HUES6 (cell line): ENCODE measurements at regions not wholly inside any gene's neighbourhood (a gene's known extent, or its start where the extent isn't known, plus 50 kb on each side); places are given as distances from the start of the nearest gene placed in this dataset.
"Not testable (repeated sequence)": the region's sequence is repeated elsewhere in the genome, so short reads cannot be mapped to it uniquely, and the experiment has no call there.

Source experiments
- H3K27ac ChIP-seq: 2 replicates; pipeline ENCODE4 v1.7.0; 2013; ENCODE audit warnings: low read depth, mild to moderate bottlenecking, low read length, inconsistent platforms
- H3K27me3 ChIP-seq: 2 replicates; pipeline ENCODE4 v1.6.1; 2013; ENCODE audit warnings: low read length; ENCODE audit not compliant: control insufficient read depth, insufficient read depth
- H3K36me3 ChIP-seq: 2 replicates; pipeline ENCODE4 v1.6.1; 2013; ENCODE audit warnings: low read length; ENCODE audit not compliant: control insufficient read depth, insufficient read depth
- H3K4me1 ChIP-seq: 2 replicates; pipeline ENCODE4 v1.6.1; 2013; ENCODE audit warnings: low read length; ENCODE audit not compliant: control insufficient read depth, insufficient read depth
- H3K4me3 ChIP-seq: 2 replicates; pipeline ENCODE4 v1.5.1; 2013; ENCODE audit warnings: low read depth, low read length
- H3K9ac ChIP-seq: one replicate; pipeline ENCODE4 v1.6.1; 2013; ENCODE audit warnings: mild to moderate bottlenecking, low read length
- H3K9me3 ChIP-seq: 2 replicates; pipeline ENCODE4 v1.6.1; 2013; ENCODE audit warnings: low read depth, low read length; ENCODE audit not compliant: control insufficient read depth, insufficient read depth

DNA sequence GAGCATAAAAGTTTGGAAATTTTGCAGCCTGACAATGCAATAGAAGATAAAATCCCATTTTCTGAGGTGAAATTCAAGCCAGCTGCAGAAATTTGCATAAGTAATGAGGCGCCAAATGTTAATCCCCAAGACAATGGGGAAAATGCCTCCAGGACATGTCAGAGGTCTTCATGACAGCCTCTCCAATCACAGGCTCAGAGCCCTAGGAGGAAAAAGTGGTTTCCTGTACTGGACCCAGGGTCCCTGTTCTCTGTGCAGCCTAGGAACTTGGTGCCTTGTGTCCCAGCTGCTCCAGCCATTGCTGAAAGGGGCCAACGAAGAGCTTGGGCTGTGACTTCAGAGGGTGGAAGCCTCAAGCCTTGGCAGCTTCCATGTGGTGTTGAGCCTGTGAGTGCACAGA lies 1218.1 kb downstream of the GALC start:
- no peaks in the 10 kb centered on the region for H3K4me1 ChIP-seq
- H3K9me3 ChIP-seq, result peaks cover 15% of the 10 kb centered on the region
- no peak overlapping the region for H3K4me3 ChIP-seq
- H3K36me3 ChIP-seq, result no peaks in the 10 kb centered on the region
- H3K9ac ChIP-seq, result no peak overlapping the region
- no peaks in the 10 kb centered on the region for H3K27me3 ChIP-seq
- no peak overlapping the region for H3K27ac ChIP-seq

DNA sequence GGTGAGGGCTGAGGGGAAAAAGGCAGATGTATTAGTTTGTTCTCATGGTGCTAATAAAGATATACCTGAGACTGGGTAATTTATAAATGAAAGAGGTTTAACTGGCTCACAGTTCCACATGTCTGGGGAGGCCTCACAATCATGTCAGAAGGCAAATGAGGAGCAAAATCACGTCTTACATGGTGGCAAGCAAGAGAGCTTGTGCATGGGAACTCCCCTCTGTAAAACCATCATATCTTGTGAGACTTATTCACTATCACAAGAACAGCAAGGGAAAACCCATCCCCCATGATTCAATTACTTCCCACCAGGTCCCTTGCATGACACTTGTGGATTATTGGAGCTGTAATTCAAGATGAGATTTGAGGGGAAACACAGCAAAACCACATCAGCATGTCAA lies 1220.9 kb downstream of the GALC start:
- Histone ChIP-seq H3K4me1 (no peaks in the 10 kb centered on the region; the same call in 1 of the 2 replicates), H3K4me3 (no peak overlapping the region), H3K9me3 (peaks cover 15% of the 10 kb centered on the region), H3K27ac (no peak overlapping the region), H3K36me3 (no peaks in the 10 kb centered on the region), H3K9ac (no peak overlapping the region), H3K27me3 (no peaks in the 10 kb centered on the region)

DNA sequence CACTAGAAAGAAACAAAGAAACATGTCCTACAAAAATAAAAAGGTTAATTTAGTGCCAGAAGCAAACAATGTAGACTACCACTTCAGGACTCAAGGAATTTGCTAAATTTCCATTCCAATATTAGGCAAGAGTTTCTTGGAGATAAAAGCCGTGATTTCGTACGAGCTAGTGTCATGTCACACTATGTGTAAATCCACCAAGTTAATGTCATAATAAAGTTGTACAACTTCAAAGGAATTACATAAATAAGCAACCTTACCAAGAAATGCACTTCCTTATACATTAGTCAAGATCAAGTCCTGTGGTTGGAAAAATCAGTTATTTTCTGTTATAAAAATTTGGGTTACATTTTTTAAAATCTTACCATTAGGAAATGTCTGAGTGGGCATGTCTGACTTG lies 1222.8 kb downstream of the GALC start:
- H3K9ac ChIP-seq, result no peak overlapping the region
- no peak overlapping the region for H3K4me3 ChIP-seq
- no peak overlapping the region for H3K27ac ChIP-seq
- H3K36me3 ChIP-seq, result no peaks in the 10 kb centered on the region
- no peaks in the 10 kb centered on the region; the same call in 1 of the 2 replicates for H3K4me1 ChIP-seq
- no peaks in the 10 kb centered on the region for H3K27me3 ChIP-seq
- peaks cover 2% of the 10 kb centered on the region; the same call in 1 of the 2 replicates for H3K9me3 ChIP-seq

DNA sequence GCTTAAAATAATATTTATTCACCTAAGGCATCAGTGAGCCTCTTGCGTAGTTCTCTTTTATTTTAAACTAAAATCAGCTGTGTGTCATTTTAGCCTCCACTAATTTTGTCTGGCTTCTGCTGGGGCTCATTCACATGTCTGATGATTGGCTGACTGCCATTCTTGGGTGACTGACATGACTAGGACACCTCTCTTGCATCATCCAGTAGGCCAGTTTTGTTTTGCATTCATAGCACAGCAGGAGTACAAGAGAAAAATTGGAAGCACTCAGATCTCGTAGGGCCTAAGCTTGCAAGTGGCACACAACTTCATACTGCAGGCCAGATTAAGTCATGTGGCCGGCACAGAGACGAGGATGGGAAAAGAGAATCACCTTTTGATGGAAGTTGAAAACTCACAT lies 1226.5 kb downstream of the GALC start:
- Histone ChIP-seq H3K4me3 (no peak overlapping the region), H3K9me3 (no peaks in the 10 kb centered on the region), H3K4me1 (no peaks in the 10 kb centered on the region; the same call in 1 of the 2 replicates), H3K27ac (no peak overlapping the region), H3K27me3 (no peaks in the 10 kb centered on the region), H3K9ac (no peak overlapping the region), H3K36me3 (no peaks in the 10 kb centered on the region)

DNA sequence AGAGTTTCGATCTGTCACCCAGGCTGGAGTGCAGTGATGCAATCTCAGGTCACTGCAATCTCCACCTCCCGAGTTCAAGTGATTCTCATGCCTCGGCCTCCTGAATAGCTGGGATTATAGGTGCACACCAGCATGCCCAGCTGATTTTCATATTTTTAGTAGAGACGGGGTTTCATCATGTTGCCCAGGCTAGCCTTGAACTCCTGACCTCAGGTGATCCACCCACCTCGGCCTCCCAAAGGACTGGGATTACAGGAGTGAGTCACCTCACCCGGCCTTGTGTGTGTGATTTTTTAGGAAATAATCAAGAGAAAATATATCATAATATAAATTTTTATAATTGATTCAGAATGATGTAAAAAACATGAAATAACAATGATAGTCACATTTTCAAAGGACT lies 1231.4 kb downstream of the GALC start:
- H3K36me3 ChIP-seq, result no peaks in the 10 kb centered on the region
- no peaks in the 10 kb centered on the region for H3K4me1 ChIP-seq
- no peaks in the 10 kb centered on the region for H3K27me3 ChIP-seq
- no peak overlapping the region for H3K4me3 ChIP-seq
- H3K9ac ChIP-seq, result no peak overlapping the region
- H3K9me3 ChIP-seq, result no peaks in the 10 kb centered on the region
- H3K27ac ChIP-seq, result no peak overlapping the region

DNA sequence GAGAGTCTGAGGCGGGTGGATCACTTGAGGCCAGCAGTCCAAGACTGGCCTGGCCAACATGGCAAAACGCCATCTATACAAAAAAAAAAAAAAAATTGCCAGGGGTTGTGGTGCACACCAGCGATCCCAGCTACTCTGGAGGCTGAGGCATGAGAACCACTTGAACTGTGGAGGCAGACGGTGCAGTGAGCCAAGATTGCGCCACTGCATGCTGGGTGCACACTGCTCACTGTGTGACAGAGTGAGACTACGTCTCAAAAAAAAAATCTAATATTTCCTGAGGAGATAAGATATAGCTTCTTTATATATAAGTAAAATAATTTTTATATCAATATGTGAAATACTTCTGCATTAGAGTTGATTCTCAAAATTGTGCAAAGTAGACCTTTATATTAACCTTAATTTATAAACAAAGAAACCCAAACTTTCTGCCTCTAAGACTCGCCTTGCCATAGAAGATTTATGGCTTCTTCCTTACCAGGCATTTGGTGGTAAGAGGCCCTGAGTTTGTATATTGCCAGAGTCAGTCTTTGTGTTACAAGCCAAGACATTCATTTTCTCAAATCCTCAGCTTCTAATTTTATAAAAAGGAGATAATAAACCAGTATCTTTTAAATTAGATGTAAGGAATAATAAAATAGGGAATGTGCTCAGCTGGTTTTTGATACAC lies 1226.7 kb downstream of the FLRT2 start:
- Histone ChIP-seq H3K36me3 (no peaks in the 10 kb centered on the region), H3K9me3 (peaks cover 21% of the 10 kb centered on the region), H3K27ac (no peak overlapping the region), H3K27me3 (no peaks in the 10 kb centered on the region), H3K9ac (no peak overlapping the region), H3K4me1 (no peaks in the 10 kb centered on the region), H3K4me3 (no peak overlapping the region)

DNA sequence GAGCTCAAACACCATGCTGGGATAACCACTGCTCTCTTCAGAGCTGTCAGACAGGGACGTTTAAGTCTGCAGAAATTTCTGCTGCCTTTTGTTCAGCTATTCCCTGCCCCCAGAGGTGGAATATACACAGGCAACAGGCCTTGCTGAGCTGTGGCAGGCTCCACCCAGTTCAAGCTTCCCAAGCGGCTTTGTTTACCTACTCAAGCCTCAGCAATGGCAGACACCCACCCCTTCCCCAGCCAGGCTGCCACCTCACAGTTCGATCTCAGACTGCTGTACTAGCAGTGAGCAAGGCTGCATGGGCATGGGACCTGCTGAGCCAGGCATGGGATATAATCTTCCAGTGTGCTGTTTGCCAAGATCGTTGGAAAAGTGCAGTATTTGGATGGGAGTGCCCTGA lies 1220.5 kb downstream of the FLRT2 start:
- H3K4me1 ChIP-seq, H3K9ac ChIP-seq, H3K36me3 ChIP-seq, H3K27ac ChIP-seq, H3K4me3 ChIP-seq, H3K27me3 ChIP-seq: not testable (repeated sequence)
- H3K9me3 ChIP-seq, result peaks cover 29% of the 10 kb centered on the region

DNA sequence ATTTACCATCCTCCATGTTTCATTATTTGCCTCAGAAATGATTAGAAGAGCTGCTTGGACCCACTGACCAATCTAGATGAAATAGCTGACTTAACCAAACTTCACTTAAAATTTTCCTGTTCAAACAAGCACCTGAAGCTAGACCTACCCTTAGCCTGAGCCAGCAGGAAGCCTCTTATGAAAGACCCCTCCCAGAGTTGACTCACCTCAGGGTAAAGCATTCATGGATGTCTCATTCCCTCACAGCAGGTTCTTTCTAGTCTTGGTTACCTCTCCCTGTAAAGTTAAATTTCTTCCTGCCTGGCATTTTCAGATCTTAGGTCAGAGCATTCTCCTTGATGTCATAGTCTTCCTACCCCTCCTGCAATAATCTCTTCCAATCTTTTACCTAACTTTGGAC lies 1209.8 kb downstream of the FLRT2 start:
- Histone ChIP-seq H3K27ac (peak overlapping the region; percentile 23; the same call in 1 of the 2 replicates), H3K27me3 (no peaks in the 10 kb centered on the region), H3K9me3 (no peaks in the 10 kb centered on the region), H3K36me3 (no peaks in the 10 kb centered on the region), H3K4me1 (peaks cover 4% of the 10 kb centered on the region; the same call in 1 of the 2 replicates), H3K4me3 (no peak overlapping the region), H3K9ac (no peak overlapping the region)

DNA sequence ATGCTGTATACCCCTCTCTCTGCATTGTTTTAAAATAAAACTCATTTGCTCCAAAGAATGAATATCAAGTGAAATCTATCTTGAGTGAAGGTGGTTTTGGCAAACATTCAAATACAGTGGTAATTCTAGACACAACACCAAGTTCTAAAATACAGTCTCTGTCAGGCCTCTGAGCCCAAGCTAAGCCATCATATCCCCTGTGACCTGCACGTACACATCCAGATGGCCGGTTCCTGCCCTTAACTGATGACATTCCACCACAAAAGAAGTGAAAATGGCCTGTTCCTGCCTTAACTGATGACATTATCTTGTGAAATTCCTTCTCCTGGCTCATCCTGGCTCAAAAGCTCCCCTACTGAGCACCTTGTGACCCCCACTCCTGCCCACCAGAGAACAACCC lies 1201.5 kb downstream of the FLRT2 start:
- H3K36me3 ChIP-seq, H3K9me3 ChIP-seq, H3K27me3 ChIP-seq, H3K4me3 ChIP-seq, H3K4me1 ChIP-seq, H3K27ac ChIP-seq, H3K9ac ChIP-seq: not testable (repeated sequence)

DNA sequence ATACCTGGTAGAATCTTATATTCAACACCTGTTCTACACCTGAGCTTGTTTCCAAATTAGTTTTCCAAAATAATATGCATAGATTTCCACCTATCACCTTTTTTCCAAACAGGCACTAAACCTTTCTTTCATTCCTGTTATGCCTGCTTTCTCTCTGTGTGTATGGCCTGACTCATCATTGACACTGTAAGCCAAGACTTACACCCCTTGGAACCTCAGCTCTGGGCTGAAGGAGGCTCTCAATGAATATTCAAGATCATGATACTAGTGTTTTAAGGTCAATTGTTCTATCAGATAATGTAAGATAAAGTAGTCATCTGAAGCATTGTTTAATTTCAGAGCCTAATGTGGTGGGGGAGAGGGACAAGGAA lies 1193.3 kb downstream of the FLRT2 start:
- Histone ChIP-seq H3K4me3 (no peak overlapping the region), H3K9ac (no peak overlapping the region), H3K4me1 (no peaks in the 10 kb centered on the region), H3K27me3 (no peaks in the 10 kb centered on the region), H3K36me3 (no peaks in the 10 kb centered on the region), H3K9me3 (no peaks in the 10 kb centered on the region), H3K27ac (no peak overlapping the region)

DNA sequence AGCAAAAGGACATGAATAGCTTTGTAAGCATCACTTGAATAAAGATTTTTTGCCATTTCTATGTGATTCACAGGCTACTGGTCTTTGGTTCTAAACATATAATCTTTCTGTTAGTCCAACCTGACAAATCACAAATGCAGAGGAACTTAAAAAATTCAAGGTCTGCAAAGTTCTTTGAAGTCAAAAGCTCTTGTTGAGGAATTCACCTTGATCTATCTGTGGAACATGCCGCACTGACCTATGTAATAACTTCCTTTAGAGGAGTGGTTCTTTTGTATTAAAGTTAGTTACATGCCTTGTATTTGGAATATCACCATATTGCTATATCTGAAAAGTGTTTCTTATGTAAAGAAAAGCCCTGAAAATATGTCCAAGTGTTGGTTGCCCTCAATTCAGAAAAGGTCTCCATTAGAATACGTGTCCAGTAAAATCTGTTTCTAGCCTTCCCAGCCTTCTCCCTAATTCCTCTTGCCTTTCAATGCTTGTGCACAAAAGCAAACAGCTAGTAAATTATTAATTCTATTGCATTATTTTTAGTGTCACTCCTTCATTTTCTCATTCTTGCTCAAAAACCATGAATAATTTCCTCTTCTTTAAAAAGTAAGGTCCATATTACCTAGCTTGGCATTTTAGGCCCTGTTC lies 1192.8 kb downstream of the FLRT2 start:
- H3K27me3 ChIP-seq, result no peaks in the 10 kb centered on the region
- no peak overlapping the region for H3K9ac ChIP-seq
- H3K9me3 ChIP-seq, result no peaks in the 10 kb centered on the region
- H3K4me1 ChIP-seq, result no peaks in the 10 kb centered on the region
- no peak overlapping the region for H3K4me3 ChIP-seq
- H3K36me3 ChIP-seq, result no peaks in the 10 kb centered on the region
- no peak overlapping the region for H3K27ac ChIP-seq
